GM18951 (cell line): ENCODE measurements at regions not wholly inside any gene's neighbourhood (a gene's known extent, or its start where the extent isn't known, plus 50 kb on each side); places are given as distances from the start of the nearest gene placed in this dataset.
"Not testable (repeated sequence)": the region's sequence is repeated elsewhere in the genome, so short reads cannot be mapped to it uniquely, and the experiment has no call there.

Experiments used
- in situ Hi-C: fragments of 300-500 bp; cut with MboI; formaldehyde crosslinking; loops from one replicate; pipeline ENCODE4 v1.12.0; 2022; ENCODE audit warnings: low sequenced_read_pairs, mixed read lengths, inconsistent platforms; ENCODE audit not compliant: unreplicated experiment

DNA sequence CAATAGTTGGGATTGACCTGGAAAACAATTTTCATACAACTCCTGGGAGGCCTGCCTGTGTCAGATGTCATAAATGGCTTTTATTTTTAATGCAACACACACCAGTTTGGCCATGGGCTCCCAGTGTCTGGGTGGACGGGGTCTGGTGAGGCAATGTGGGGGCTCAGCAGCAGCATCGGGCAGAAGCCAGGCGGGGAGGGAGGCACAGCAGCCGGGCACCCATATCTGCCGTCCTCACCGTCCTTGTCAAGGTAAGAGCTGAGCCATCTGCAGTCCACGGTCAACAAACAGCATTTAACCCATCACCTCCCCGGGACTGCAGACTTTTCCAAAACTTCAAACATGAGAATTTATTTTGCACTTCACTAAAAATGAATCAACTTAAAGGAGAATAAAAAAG is 154.0 kb upstream of the ZNF469 start:
- in situ Hi-C loops: not testable (repeated sequence)

DNA sequence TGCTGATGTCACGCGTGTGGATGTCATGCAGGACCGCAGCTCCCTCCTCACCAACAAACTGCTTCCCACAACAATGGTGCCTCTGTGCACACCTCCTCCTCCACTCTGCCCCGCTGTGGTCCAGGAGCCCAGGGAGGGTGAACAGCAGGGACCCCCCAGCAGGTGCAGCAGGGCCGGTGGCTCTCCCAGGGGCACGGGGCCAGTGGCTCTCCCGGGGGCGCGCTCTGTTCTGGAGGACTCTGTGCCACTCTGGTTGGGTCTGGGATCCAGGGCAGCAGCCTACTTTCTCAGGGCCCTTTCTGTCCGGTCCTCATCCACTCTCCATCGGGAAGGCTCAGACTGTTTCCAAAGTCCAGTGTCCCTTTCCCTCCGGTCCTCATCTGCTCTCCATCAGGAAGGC is 153.0 kb upstream of the ZNF469 start:
- in situ Hi-C loops: not testable (repeated sequence)

GRCh38 chr16:88230276-88230966 is 152.3 kb upstream of the ZNF469 start:
- in situ Hi-C loops: not testable (repeated sequence)

DNA sequence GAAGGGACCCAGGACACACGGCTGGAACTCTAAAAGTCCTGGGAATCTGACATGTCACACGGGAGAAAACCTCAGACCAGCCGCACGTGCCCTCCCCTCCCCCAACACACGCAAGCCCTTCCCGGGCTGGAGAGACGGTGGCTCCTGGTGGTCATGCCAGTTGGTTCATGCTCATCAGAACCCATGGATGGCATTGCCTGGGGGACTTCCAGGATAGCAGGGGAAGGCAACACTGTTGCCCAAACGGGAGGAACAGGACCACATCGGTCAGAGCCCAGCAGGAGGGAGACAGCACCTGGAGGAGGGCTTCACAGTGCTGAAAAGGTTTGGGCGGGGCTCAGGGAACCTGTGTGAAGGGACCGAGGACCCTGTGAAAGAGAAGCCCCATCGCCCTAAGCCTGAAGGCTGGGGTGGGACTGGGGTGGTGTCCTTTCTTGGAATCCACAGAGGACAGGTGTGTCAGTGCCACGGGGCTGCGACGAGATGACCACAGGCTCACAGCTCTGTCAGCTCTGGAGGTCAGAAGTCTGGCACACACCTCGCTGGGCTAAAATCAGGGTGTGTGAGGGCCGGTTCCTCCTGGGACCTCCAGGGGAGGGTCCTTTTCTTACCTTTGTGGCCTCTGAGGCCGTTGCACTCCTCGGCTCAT is 151.7 kb upstream of the ZNF469 start:
- in situ Hi-C loops: not testable (repeated sequence)

DNA sequence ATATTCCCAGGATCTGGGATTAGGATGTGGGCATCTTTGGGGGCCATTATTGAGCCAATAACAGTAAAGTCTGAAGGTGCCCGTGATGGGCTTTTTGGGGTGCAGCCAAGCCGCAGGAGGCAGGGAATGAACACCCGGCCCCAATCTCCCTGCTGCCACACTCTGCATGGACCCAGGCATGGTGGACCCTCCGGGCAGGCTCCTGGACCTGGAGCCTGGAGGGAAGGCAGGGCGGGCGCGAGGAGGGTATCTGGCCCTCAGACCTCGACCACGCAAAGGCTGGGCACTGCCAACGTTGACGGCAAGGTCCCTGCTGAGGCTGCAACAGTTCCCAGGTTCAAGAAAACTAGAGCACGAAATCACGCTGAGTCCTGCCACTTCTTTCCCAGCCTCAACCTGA is 150.9 kb upstream of the ZNF469 start:
- in situ Hi-C loops: not testable (repeated sequence)

- in situ Hi-C loops: not testable (repeated sequence)
These were observed 150.1 kb upstream of the ZNF469 start for GRCh38 chr16:88232401-88233258.

GRCh38 chr16:88233621-88234420 is 148.9 kb upstream of the ZNF469 start:
- in situ Hi-C loops: not testable (repeated sequence)

DNA sequence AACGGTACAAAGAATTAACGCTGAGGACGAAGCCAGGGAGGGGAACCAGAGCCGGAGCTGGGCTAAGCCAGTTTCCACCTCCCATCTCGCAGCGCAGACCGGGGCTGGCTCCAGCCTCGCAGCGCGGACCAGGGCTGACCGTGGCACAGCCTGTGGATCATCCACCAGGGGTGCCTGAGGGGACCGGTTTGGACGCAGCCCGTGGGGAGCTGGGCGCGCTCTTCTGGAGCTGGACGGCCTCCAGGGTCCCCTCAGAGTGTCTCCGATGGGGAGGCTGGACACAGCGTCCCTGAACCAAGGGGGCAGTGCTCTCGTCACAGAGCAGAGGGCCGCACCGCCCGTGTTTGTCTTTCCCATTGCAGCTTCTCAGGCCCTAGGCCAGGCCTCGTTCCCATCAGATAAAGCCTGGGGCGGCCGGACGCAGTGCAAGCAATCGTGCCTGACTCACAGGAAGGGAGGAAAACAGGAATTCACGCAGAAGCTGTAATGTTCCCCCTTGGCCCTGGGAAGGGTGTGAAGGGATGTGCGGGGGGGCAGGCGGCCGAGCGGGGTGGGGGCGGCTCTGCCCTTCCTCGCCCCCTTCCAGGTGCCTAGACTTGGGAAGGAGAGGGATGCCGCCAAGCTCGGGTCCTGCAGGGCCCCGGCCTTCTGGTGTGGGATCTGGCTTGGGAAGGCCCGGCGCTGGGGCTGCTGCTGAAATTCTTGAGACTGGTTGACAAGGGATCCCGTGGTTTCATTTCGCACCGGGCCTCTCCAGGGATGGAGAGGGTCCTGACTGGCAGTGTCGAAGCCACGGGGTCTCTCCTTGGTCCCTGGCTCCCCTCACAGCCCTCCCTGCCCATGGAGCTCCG is 148.1 kb upstream of the ZNF469 start:
- in situ Hi-C loops: not testable (repeated sequence)

DNA sequence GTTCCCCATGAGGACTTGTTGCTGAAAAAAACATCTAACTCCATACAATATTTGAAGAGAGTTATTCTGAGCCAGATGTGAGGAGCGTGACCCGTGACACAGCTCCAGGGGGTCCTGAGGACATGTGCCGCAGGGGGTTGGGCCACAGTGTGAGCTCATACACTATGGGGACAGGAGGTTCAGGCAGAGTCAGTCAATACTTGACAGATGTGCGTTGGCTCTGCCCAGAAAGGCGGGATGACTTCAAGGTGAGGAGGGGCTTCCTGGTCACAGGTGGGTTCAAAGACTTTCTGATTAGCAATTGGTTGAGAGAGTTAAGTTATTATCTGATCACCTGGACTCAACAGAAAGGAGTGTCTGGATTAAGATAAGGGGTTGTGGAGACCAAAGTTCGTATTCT is 147.1 kb upstream of the ZNF469 start:
- in situ Hi-C loops: not testable (repeated sequence)

GRCh38 chr16:88236229-88236628 is 146.5 kb upstream of the ZNF469 start:
- in situ Hi-C loops: not testable (repeated sequence)

- in situ Hi-C loops: not testable (repeated sequence)
These were observed 145.4 kb upstream of the ZNF469 start for GRCh38 chr16:88237314-88237713.

- in situ Hi-C loops: not testable (repeated sequence)
These were observed 144.9 kb upstream of the ZNF469 start for GRCh38 chr16:88237761-88238415.

- in situ Hi-C loops: not testable (repeated sequence)
These were observed 144.0 kb upstream of the ZNF469 start for GRCh38 chr16:88238732-88239274.

DNA sequence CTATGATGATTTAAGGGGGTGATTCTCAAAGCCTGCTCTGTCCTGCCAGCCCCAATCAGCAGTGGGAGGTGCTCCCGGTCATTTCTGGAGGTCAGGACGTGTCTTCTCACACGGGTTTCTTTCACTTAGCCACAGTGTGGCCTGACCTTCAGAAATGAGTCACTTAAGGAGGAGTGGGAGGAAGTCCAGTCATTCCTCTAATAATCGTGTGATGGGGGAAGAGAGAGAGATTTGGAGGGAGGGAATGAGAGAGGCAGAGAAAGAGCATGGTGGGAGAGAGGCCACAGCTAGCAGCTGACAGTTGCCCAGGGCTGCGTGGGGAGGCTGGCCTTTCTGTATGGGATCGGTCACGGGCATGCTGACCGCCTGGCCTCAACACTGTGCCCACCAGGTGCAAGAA is 142.6 kb upstream of the ZNF469 start:
- in situ Hi-C loops: not testable (repeated sequence)

DNA sequence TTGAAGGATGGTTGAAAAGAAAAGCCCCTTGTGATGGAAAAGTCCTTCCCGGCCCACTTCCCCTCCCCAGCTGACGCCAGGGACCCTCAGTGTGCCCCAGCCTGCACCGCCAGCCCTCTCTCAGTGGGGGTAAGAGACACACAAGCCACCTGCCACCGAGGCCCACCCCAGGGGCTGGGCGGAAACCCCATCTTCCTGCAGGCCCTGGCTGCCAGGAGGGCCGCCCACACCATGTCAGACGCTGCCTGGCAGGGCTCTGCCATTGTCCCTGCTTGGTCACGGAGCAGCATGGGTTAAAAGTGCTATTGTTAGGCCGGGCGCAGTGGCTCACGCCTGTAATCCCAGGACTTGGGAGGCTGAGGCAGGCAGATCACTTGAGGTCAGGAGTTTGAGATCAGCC is 142.0 kb upstream of the ZNF469 start:
- in situ Hi-C loops: not testable (repeated sequence)

DNA sequence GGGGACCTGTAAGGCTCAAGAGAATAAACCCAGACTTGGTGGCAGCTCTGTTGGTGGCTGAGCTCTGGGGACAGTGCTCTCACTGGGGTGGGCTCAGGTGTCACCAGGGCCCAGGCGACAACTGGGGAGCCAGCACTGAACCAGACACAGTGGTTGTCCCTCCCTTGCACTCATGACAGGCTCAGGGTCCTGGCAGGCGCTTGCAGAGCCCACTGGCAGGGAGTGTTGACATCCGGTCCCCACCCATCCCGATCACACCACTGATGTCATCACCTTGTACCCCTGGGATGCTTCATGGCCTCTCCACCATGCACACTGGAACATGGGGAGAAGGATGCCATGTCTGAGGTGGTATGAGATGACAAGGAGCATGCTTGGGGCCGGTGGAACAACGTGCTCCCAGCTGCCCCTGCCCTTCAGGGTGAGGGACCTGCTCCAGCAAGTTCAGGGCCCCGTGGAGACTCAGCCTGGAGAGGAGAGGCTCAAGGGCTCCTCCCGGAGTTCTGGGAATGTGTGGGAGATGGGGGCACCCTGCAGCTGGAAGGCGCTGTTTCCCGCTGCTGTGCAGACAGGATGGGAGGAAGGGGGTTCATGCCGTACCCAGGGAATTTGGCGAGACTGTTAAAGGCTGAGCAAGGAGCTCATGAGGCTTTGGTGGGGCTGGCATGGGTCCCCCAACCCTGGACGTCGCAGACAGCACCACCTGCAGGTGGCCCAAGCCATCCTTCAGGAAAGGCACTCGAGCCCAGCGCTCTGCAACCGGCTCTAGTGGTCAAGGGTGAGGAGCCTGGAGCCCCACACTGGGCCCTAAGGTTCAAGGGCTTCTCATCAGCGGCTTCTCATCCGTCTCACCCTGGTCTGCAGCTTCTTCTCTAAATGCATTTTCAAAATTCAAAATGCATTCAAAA is 141.1 kb upstream of the ZNF469 start:
- in situ Hi-C loops: not testable (repeated sequence)
